Muscle layer of duodenum (tissue), 2 donors: ENCODE measurements at regions not wholly inside any gene's neighbourhood (a gene's known extent, or its start where the extent isn't known, plus 50 kb on each side); places are given as distances from the start of the nearest gene placed in this dataset.
"Not testable (repeated sequence)": the region's sequence is repeated elsewhere in the genome, so short reads cannot be mapped to it uniquely, and the experiment has no call there.

Experiments used
- H3K27ac ChIP-seq: one replicate; pipeline ENCODE4 v1.7.0; 2013; ENCODE audit warnings: mild to moderate bottlenecking, low read length
- H3K27me3 ChIP-seq: one replicate; pipeline ENCODE4 v1.7.0; 2013; ENCODE audit warnings: low read depth, mild to moderate bottlenecking, control low read depth, low read length
- H3K36me3 ChIP-seq, 2 donors: one replicate each; pipeline ENCODE4 v1.7.0; 2013; ENCODE audit warnings: low read length in 2 of 2, control low read depth in 1 of 2, mild to moderate bottlenecking in 1 of 2; ENCODE audit not compliant: insufficient read depth in 2 of 2, control insufficient read depth in 1 of 2
- H3K4me1 ChIP-seq, 2 donors: one replicate each; pipeline ENCODE4 v1.7.0; 2013; ENCODE audit warnings: low read length in 2 of 2, mild to moderate bottlenecking in 2 of 2, control low read depth in 1 of 2, moderate library complexity in 1 of 2; ENCODE audit not compliant: insufficient read depth in 2 of 2, control insufficient read depth in 1 of 2
- H3K4me3 ChIP-seq, 2 donors: one replicate each; pipeline ENCODE4 v1.7.0; 2013; ENCODE audit warnings: low read length in 2 of 2, low read depth in 1 of 2, mild to moderate bottlenecking in 1 of 2
- H3K9me3 ChIP-seq, 2 donors: one replicate each; pipeline ENCODE4 v1.7.0; 2013; ENCODE audit warnings: low read length in 2 of 2, control low read depth in 1 of 2, mild to moderate bottlenecking in 1 of 2; ENCODE audit not compliant: control insufficient read depth in 1 of 2
- donor health status: healthy.

DNA sequence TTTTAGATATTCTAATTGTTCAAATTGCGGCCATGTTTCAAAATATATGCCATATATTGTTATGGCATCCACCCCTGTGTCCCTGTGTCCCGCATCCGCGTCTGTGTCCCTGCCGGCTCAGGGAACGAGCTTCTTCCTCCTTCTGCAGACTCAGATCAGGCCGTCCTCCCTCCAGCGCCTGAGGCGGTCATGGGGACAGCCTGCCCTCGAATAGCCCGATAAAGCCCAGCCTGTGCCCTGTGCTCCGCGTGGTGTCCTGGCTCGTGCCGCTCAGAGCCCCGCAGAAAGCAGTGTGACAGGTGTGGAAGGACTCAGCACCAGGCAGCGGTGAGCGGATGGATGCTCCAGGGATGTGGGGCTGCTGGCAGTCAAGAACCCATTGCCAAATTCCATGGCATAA lies 663.4 kb upstream of the DEFB115 start:
- Histone ChIP-seq H3K27ac (no peak overlapping the region), H3K4me1 (no peaks in the 10 kb centered on the region), H3K9me3 (no peaks in the 10 kb centered on the region), H3K36me3 (no peaks in the 10 kb centered on the region), H3K27me3 (no peaks in the 10 kb centered on the region), H3K4me3 (no peak overlapping the region)

- H3K36me3 ChIP-seq: no peaks in the 10 kb centered on the region
- H3K9me3 ChIP-seq: no peaks in the 10 kb centered on the region
- H3K27ac ChIP-seq: no peak overlapping the region
- H3K4me1 ChIP-seq: no peaks in the 10 kb centered on the region
- H3K4me3 ChIP-seq: no peak overlapping the region
- H3K27me3 ChIP-seq: no peaks in the 10 kb centered on the region
These were observed 661.8 kb upstream of the DEFB115 start for GRCh38 chr20:30595698-30596097.

- not testable (repeated sequence) for H3K4me1 ChIP-seq, H3K9me3 ChIP-seq, H3K27me3 ChIP-seq, H3K4me3 ChIP-seq, H3K27ac ChIP-seq, H3K36me3 ChIP-seq
These were observed 660.0 kb upstream of the DEFB115 start for GRCh38 chr20:30597429-30597828.

DNA sequence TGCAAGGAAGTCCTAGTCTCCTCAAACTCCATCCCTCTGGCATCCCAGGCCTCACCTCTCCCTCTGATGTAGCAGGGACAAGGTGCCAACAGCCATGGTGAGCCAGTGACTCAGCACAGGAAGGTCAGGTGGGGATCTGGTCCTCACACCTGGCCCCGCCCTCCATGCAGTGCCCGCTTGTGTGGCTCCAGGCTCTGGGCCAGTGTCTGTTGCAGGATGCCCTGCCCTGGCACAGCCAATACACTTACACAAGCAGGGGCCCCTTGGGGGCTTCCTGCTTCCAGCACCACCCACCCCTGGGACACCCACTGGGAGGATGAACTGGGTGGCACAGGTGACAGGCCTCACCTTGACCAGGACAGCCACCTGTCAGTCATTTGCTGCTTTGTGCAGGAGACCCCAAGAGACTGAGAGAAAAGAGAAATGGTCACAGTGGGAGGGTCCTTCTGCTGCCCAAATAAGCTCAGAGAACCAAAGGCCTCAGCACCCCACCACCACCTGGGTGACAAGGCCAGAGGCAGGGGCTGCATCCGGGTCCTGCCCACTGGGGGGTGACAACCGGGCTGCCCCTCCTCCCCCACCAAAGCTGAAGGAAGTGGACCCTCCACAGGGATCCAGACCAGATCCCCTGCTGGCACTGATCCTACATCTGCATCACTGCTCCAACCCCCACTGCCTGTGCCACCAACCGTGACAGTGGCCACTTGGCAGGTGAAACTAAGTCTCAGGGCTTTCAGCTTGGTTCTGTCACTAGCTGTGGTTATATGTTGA lies 658.8 kb upstream of the DEFB115 start:
- no peaks in the 10 kb centered on the region for H3K9me3 ChIP-seq
- H3K4me1 ChIP-seq: no peaks in the 10 kb centered on the region
- H3K27me3 ChIP-seq: no peaks in the 10 kb centered on the region
- H3K27ac ChIP-seq: no peak overlapping the region
- H3K4me3 ChIP-seq: no peak overlapping the region
- H3K36me3 ChIP-seq: no peaks in the 10 kb centered on the region

- H3K4me1 ChIP-seq: no peaks in the 10 kb centered on the region
- no peak overlapping the region for H3K27ac ChIP-seq
- H3K9me3 ChIP-seq: no peaks in the 10 kb centered on the region
- no peak overlapping the region for H3K4me3 ChIP-seq
- H3K36me3 ChIP-seq: no peaks in the 10 kb centered on the region
- H3K27me3 ChIP-seq: no peaks in the 10 kb centered on the region
These were observed 657.5 kb upstream of the DEFB115 start for GRCh38 chr20:30599990-30600389.

DNA sequence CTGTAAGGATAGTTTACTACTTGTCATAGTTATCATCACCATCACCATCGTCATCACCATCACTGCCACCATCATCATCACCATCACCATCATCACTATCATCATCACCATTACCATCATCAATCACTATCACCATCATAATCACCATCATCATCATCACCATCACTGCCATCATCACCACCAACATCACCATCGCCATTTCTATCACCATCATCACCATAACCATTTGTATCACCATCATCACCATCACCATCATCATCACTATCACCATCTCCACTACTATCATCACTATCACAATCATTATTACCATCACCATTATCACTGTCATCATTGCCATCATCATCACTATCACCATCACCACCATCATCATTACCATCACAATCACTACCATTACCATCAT lies 655.5 kb upstream of the DEFB115 start:
- Histone ChIP-seq H3K4me3 (no peak overlapping the region), H3K27me3 (no peaks in the 10 kb centered on the region), H3K27ac (no peak overlapping the region), H3K36me3 (no peaks in the 10 kb centered on the region), H3K4me1 (no peaks in the 10 kb centered on the region), H3K9me3 (peaks cover 0 to 9% of the 10 kb centered on the region in 2 donors)

- Histone ChIP-seq H3K4me3 (no peak overlapping the region), H3K9me3 (peaks cover 0 to 13% of the 10 kb centered on the region in 2 donors), H3K27ac (no peak overlapping the region), H3K4me1 (no peaks in the 10 kb centered on the region), H3K36me3 (no peaks in the 10 kb centered on the region), H3K27me3 (no peaks in the 10 kb centered on the region)
These were observed 655.0 kb upstream of the DEFB115 start for GRCh38 chr20:30602424-30602823.

- no peaks in the 10 kb centered on the region for H3K36me3 ChIP-seq
- no peak overlapping the region for H3K4me3 ChIP-seq
- no peaks in the 10 kb centered on the region for H3K4me1 ChIP-seq
- H3K9me3 ChIP-seq: peaks cover 0 to 17% of the 10 kb centered on the region in 2 donors
- H3K27me3 ChIP-seq: no peaks in the 10 kb centered on the region
- H3K27ac ChIP-seq: no peak overlapping the region
These were observed 650.5 kb upstream of the DEFB115 start for GRCh38 chr20:30606990-30607389.

GRCh38 chr20:30610029-30610693 lies 647.3 kb upstream of the DEFB115 start:
- Histone ChIP-seq H3K9me3 (peaks cover 0 to 17% of the 10 kb centered on the region in 2 donors), H3K36me3 (no peaks in the 10 kb centered on the region), H3K27me3 (no peaks in the 10 kb centered on the region), H3K27ac (no peak overlapping the region), H3K4me1 (no peaks in the 10 kb centered on the region), H3K4me3 (no peak overlapping the region)

GRCh38 chr20:30610751-30611150 lies 646.7 kb upstream of the DEFB115 start:
- H3K4me1 ChIP-seq: no peaks in the 10 kb centered on the region
- H3K9me3 ChIP-seq: peaks cover 0 to 17% of the 10 kb centered on the region in 2 donors
- H3K36me3 ChIP-seq: no peaks in the 10 kb centered on the region
- no peaks in the 10 kb centered on the region for H3K27me3 ChIP-seq
- H3K4me3 ChIP-seq: no peak overlapping the region
- no peak overlapping the region for H3K27ac ChIP-seq

GRCh38 chr20:30611239-30611984 lies 646.1 kb upstream of the DEFB115 start:
- Histone ChIP-seq H3K9me3 (peaks cover 0 to 14% of the 10 kb centered on the region in 2 donors), H3K27ac (no peak overlapping the region), H3K4me3 (no peak overlapping the region)

More at GRCh38 chr20:30611239-30611984, 646.1 kb upstream of the DEFB115 start:
- no peaks in the 10 kb centered on the region for H3K36me3 ChIP-seq
- H3K27me3 ChIP-seq: no peaks in the 10 kb centered on the region
- H3K4me1 ChIP-seq: no peaks in the 10 kb centered on the region
